ENCODE measurements at regions not wholly inside any gene's neighbourhood (a gene's known extent, or its start where the extent isn't known, plus 50 kb on each side); places are given as distances from the start of the nearest gene placed in this dataset.
"Not testable (repeated sequence)": the region's sequence is repeated elsewhere in the genome, so short reads cannot be mapped to it uniquely, and the experiment has no call there.

GRCh38 chr2:146403546-146404160, 1441.2 kb upstream of the ACVR2A start:
- not testable (repeated sequence) for H3K4me2 ChIP-seq (ENCODE audit: low read length); H3K36me3 ChIP-seq (ENCODE audit: control insufficient read depth, insufficient read depth, low read length); H3K79me2 ChIP-seq; H3K27me3 ChIP-seq (ENCODE audit: control insufficient read depth, insufficient read depth, low read length); H3K27ac ChIP-seq; H3K4me3 ChIP-seq (ENCODE audit: low read depth, low read length); H3K4me1 ChIP-seq; H2AFZ ChIP-seq; H3K9ac ChIP-seq; H3K9me3 ChIP-seq (ENCODE audit: control insufficient read depth, low read length)

- Histone ChIP-seq H3K79me2 (no peaks in the 10 kb centered on the region), H3K9ac (no peak overlapping the region), H3K27me3 (ENCODE audit: control insufficient read depth, insufficient read depth, low read length) (no peaks in the 10 kb centered on the region), H3K4me2 (ENCODE audit: low read length) (no peak overlapping the region), H3K27ac (no peak overlapping the region), H3K4me3 (ENCODE audit: low read depth, low read length) (no peak overlapping the region), H3K36me3 (ENCODE audit: control insufficient read depth, insufficient read depth, low read length) (no peaks in the 10 kb centered on the region), H3K4me1 (no peaks in the 10 kb centered on the region), H2AFZ (no peak overlapping the region), H3K9me3 (ENCODE audit: control insufficient read depth, low read length) (no peaks in the 10 kb centered on the region)
- TF ChIP-seq CTCF (IDR thresholded peaks at IDR 0.05): no peak
These were observed 1452.2 kb upstream of the ACVR2A start for GRCh38 chr2:146392631-146393030.

GRCh38 chr2:146392186-146392585, 1452.6 kb upstream of the ACVR2A start:
- H3K9me3 ChIP-seq (ENCODE audit: control insufficient read depth, low read length): no peaks in the 10 kb centered on the region
- no peak overlapping the region for H3K4me2 ChIP-seq (ENCODE audit: low read length)
- no peak overlapping the region for H3K9ac ChIP-seq
- no peaks in the 10 kb centered on the region for H3K4me1 ChIP-seq
- no peak for TF ChIP-seq CTCF (IDR thresholded peaks at IDR 0.05)
- no peaks in the 10 kb centered on the region for H3K27me3 ChIP-seq (ENCODE audit: control insufficient read depth, insufficient read depth, low read length)
- no peak overlapping the region for H2AFZ ChIP-seq
- H3K4me3 ChIP-seq (ENCODE audit: low read depth, low read length): no peak overlapping the region
- no peak overlapping the region for H3K27ac ChIP-seq
- no peaks in the 10 kb centered on the region for H3K36me3 ChIP-seq (ENCODE audit: control insufficient read depth, insufficient read depth, low read length)
- no peaks in the 10 kb centered on the region for H3K79me2 ChIP-seq

GRCh38 chr2:146388757-146389156, 1456.1 kb upstream of the ACVR2A start:
- Histone ChIP-seq H3K36me3 (ENCODE audit: control insufficient read depth, insufficient read depth, low read length) (no peaks in the 10 kb centered on the region), H2AFZ (no peak overlapping the region), H3K27ac (no peak overlapping the region), H3K4me1 (no peaks in the 10 kb centered on the region), H3K27me3 (ENCODE audit: control insufficient read depth, insufficient read depth, low read length) (no peaks in the 10 kb centered on the region), H3K9ac (no peak overlapping the region), H3K4me3 (ENCODE audit: low read depth, low read length) (no peak overlapping the region), H3K9me3 (ENCODE audit: control insufficient read depth, low read length) (no peaks in the 10 kb centered on the region), H3K79me2 (no peaks in the 10 kb centered on the region), H3K4me2 (ENCODE audit: low read length) (no peak overlapping the region)
- no peak for TF ChIP-seq CTCF (IDR thresholded peaks at IDR 0.05)

GRCh38 chr2:146386096-146386495, 1458.7 kb upstream of the ACVR2A start:
- H3K9ac ChIP-seq: no peak overlapping the region
- no peak overlapping the region for H3K4me3 ChIP-seq (ENCODE audit: low read depth, low read length)
- H3K4me1 ChIP-seq: no peaks in the 10 kb centered on the region
- TF ChIP-seq CTCF (IDR thresholded peaks at IDR 0.05): no peak
- no peaks in the 10 kb centered on the region for H3K9me3 ChIP-seq (ENCODE audit: control insufficient read depth, low read length)
- no peak overlapping the region for H3K27ac ChIP-seq
- H3K27me3 ChIP-seq (ENCODE audit: control insufficient read depth, insufficient read depth, low read length): no peaks in the 10 kb centered on the region
- no peaks in the 10 kb centered on the region for H3K36me3 ChIP-seq (ENCODE audit: control insufficient read depth, insufficient read depth, low read length)
- H3K79me2 ChIP-seq: no peaks in the 10 kb centered on the region
- no peak overlapping the region for H2AFZ ChIP-seq
- no peak overlapping the region for H3K4me2 ChIP-seq (ENCODE audit: low read length)

Measured in parathyroid adenoma (tissue), 2 donors.